ENCODE measurements at regions not wholly inside any gene's neighbourhood (a gene's known extent, or its start where the extent isn't known, plus 50 kb on each side); places are given as distances from the start of the nearest gene placed in this dataset.

DNA sequence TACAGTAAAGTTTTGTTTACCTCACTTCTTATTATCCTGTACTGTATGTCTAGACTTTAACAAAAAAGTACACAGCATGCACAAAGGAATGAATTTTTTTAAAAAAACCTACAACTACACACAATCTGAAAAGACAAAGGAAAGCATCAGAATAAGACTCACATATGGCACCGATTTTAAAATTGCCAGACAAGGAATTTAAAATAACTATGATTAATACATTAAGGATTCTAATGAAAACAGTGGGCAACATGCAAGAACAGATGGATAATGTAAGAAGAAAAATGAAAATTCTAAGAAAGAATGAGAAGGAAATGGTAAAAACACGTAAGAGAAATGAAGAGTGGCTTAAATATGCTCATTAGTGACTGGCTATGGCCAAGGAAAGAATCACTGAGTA is 638.2 kb downstream of the FBXO15 start:
- TF ChIP-seq, protein P1, sequence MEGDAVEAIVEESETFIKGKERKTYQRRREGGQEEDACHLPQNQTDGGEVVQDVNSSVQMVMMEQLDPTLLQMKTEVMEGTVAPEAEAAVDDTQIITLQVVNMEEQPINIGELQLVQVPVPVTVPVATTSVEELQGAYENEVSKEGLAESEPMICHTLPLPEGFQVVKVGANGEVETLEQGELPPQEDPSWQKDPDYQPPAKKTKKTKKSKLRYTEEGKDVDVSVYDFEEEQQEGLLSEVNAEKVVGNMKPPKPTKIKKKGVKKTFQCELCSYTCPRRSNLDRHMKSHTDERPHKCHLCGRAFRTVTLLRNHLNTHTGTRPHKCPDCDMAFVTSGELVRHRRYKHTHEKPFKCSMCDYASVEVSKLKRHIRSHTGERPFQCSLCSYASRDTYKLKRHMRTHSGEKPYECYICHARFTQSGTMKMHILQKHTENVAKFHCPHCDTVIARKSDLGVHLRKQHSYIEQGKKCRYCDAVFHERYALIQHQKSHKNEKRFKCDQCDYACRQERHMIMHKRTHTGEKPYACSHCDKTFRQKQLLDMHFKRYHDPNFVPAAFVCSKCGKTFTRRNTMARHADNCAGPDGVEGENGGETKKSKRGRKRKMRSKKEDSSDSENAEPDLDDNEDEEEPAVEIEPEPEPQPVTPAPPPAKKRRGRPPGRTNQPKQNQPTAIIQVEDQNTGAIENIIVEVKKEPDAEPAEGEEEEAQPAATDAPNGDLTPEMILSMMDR (IDR thresholded peaks at IDR 0.05) = no peak
- TF ChIP-seq POLR2A (IDR thresholded peaks at IDR 0.05) (no peak), POLR2AphosphoS5 (IDR thresholded peaks at IDR 0.05) (no peak)

Data from transverse colon (tissue), 4 donors.